H1 (cell line): ENCODE measurements at regions not wholly inside any gene's neighbourhood (a gene's known extent, or its start where the extent isn't known, plus 50 kb on each side); places are given as distances from the start of the nearest gene placed in this dataset.

ENCODE experiments used
- CBX5 ChIP-seq: fragments of 300-800, 300-1000 bp; sonication (generic); IDR thresholded peaks from 2 replicates; pipeline ENCODE4 v1.7.1; 2016; ENCODE audit warnings: antibody characterized with exemption, low read length, low read depth
- CTCF ChIP-seq, 3 experiments: IDR thresholded peaks; 1 replicate in 2 of 3; 2 replicates in 1 of 3; pipeline versions ENCODE4 v1.5.1 to v1.6.1; 2011; ENCODE audit warnings: low read length in 3 of 3, mild to moderate bottlenecking in 3 of 3, inconsistent platforms in 2 of 3, low read depth in 1 of 3, moderate library complexity in 1 of 3; ENCODE audit not compliant: insufficient read depth in 1 of 3; ENCODE audit errors: control extremely low read depth in 1 of 3
- SIN3A ChIP-seq, 2 experiments: IDR thresholded peaks in 1 of 2; conservative IDR thresholded peaks in 1 of 2; 2 replicates each; pipeline ENCODE4 v1.6.1; 2011 to 2012; ENCODE audit warnings: low read length in 2 of 2, improper control_type of control experiment in 1 of 2, low read depth in 1 of 2, mild to moderate bottlenecking in 1 of 2

GRCh38 chr5:166046956-166047355 is 2244.5 kb upstream of the WWC1 start (continued):
- no peak for TF ChIP-seq CTCF (IDR thresholded peaks at IDR 0.05; ENCODE audit: control extremely low read depth in 1 of 3, insufficient read depth in 1 of 3, low read depth in 1 of 3, low read length in 3 of 3)
- TF ChIP-seq CBX5: no peak
- TF ChIP-seq SIN3A (conservative IDR thresholded peaks at IDR 0.05 in 1 of 2, IDR thresholded peaks at IDR 0.05 in 1 of 2; ENCODE audit: low read depth in 1 of 2, low read length in 2 of 2): no peak
